Jurkat, Clone E6-1 (cell line): ENCODE measurements at regions not wholly inside any gene's neighbourhood (a gene's known extent, or its start where the extent isn't known, plus 50 kb on each side); places are given as distances from the start of the nearest gene placed in this dataset.

Experiments used
- DNase-seq: peaks from one replicate; pipeline ENCODE4 v3.0.0-alpha.2; 2011; ENCODE audit warnings: low read depth, low spot score
- H3K4me3 ChIP-seq: 2 replicates; pipeline ENCODE4 v1.5.1; 2011; ENCODE audit warnings: mild to moderate bottlenecking, low read length, control low read depth, moderate library complexity

DNA sequence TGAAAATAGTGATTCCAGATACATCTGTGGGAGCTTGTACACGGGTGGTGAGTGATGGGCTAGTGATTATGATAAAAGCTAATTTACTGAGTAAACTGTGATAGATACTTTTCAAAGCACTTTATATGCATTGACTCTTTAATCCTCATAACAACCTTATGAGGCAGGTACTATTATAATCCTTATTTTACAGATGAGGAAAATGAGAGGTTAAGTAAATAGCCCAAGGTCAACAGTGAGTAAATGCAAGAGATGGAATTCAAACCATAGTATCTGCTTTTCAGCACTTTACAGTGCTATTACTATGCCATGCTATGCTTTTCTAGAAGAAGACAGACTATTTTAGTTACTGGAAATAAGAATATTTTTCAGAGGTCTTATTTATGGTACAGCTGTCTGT is 320.9 kb upstream of the CITED2 start:
- no peak overlapping the region for H3K4me3 ChIP-seq
- DNase-seq, result no peak

DNA sequence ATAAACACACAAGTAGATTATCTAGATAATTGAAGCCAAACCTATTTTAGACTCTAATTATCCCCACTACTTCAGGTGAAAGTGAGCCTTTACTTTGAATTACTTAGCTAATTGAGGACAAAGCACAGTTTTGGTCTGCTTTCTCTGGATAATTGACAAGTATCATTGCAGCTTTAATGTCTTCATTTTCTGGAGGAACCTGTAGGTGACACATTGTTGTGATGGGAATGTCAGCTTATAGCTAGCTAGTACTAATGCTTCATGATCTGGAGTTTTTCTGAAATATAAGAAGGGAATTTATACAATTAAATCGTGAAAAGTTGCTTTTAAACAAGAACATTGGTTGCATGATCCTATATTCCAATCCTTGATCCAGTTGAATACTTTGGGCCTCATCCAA is 319.3 kb upstream of the CITED2 start:
- H3K4me3 ChIP-seq, result no peak overlapping the region
- DNase-seq, result no peak

DNA sequence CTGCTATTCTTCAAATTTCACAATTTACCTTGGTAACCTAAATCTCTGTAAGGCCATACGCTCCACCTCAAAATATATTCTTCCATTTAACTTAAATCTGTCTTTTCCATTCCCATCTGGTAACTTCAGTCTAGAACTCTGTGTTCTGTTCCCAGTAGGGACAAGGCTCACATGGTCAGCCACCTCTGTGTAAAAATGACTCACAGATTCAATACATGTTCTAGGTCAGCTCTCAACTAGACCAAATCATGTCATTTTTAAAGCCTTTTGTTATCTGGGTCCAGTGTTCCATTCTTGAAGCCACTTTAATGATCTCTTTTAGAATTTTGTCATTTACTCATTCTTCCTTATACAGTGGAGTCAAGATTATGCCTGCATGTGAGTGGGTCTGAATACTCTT is 315.6 kb upstream of the CITED2 start:
- H3K4me3 ChIP-seq, result no peak overlapping the region
- no peak for DNase-seq

DNA sequence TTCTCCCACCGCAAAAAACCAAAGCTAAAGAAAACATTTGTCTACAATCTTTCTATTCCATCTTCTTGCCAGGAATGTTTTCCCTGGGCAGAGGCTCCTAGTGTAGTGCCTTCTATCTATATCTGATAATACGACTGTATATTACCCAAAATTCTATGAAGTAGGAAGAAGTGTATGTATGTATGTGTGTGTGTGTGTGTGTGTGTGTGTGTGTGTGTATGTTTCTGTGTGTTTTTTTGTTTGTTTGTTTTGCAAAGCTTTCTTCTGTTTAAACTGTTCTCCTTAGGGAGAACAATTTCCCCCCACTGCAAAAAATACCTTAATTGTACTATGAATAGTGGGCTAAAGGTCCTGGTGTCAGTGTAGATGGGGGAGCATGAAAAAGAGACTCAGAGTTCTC is 312.6 kb upstream of the CITED2 start:
- H3K4me3 ChIP-seq, result no peak overlapping the region
- DNase-seq, result no peak

DNA sequence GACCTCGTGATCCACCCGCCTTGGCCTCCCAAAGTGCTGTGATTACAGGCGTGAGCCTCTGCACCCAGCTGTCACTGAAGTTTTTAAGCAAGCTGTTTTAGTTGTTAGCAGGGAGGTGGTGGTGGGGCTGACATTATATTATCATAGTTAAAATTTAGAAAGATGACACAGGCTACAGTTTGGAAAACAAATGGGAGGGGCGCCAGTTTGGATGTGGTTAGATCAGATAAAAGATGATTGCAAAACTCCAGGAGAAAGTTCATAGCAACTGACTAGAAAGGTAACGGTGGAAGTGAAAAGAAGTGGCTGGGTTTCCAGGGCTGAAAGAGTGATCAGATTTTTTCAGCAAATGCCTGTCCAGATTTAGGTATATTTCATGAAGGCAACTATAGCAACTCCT is 311.9 kb upstream of the CITED2 start:
- no peak overlapping the region for H3K4me3 ChIP-seq
- no peak for DNase-seq

DNA sequence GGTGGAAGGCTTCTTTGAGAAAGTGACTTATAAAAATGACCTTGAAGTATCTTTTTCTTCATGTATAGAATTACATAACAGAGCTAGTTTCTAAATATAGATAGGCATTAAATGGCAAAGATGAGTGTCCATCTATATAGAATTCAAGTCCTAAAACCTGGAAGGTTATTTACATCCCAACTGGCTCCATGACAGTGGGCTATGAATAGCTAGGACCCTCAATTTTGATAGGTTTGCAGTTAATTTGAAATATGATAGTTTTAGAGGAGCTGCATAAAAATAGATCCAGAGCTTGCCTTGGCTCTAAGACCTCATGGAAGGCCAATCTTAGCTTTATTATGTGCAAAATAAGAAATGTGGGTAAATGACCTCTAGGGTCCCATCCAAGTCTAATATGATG is 310.6 kb upstream of the CITED2 start:
- no peak for DNase-seq
- H3K4me3 ChIP-seq, result no peak overlapping the region

DNA sequence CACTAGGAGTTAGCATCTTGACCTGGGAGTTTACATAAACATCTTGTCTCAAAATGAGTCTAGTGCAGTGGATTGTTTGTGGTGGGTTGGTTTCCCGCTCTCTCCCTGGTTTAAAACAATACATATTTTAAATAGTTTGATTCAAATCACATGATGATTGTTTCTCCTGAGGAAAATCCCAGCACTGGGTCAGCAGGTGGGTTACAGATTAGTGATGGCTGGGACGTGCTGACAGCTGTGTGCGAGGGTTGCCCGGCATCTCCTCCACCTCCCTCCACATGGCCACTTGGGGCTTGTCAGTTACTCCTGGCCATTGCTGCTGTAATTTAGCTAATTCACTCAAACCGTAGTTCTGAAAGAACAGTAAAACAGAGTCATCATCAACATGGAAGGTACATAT is 306.4 kb upstream of the CITED2 start:
- no peak for DNase-seq
- H3K4me3 ChIP-seq, result no peak overlapping the region

DNA sequence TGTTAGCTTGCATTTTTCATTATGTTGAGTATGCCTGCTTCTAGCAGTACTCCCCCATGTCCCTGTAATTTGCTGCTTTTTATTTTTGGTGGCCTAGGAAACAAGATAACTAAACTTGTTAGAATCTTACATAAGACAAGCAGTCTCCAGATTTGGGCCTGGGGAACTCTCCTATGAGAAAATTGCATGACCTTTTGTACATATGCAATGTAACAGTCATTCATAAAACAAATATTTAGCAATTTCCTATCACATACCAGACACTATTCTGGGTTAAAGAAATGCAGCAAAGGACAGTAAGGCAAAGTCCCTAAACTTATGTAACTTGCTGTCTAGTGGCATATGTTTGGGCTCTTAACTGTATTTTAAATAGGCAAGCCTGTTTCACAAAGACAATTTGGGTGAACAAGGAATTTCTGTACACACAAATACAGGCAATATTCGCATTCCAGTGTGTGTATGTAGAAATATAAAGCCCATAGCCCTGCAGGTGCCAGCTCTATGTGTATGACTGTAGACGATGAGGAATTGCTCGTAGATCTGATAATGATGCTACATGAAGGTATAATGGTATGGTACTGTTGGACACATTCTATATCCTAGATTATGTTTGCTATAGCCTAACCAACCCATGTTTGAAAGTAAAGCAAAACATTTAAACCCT is 305.2 kb upstream of the CITED2 start:
- H3K4me3 ChIP-seq, result no peak overlapping the region
- DNase-seq, result no peak

DNA sequence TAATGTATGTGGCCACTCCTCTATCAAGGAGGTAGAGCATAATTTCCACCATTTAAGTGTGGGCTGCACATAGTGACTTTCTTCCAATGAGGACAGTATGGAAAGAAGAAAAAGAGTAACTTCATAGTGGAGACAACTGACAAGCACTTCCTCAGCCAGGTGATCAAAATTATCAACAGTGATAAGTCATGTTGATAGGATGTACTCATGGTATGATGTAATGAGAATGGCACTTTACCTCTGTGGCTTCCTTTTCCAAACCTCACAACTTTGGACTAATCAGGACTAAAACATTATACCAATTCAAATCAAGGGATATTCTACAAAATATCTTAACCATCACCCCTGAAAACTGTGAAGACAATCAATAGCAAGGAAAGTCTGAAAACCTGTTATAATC is 302.3 kb upstream of the CITED2 start:
- DNase-seq, result no peak
- no peak overlapping the region for H3K4me3 ChIP-seq

DNA sequence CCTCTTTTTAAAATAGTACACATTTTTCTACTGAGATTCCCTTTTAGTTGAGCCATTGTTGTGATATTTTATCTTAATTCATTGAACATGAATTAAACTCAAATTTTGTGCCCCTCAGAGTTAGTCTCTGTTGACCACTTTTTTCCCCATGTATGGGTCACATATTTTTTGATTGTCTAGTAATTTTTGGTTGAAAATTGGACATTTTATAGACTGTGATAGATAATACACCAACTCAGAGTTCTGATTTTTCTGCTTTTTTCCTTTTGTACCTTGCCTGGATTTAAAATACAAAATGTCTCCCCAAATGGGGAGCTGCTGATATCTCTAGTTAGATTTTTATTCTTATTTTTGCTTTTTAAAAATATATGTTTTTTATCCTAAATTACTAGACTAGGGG is 291.8 kb upstream of the CITED2 start:
- DNase-seq, result no peak
- no peak overlapping the region for H3K4me3 ChIP-seq

DNA sequence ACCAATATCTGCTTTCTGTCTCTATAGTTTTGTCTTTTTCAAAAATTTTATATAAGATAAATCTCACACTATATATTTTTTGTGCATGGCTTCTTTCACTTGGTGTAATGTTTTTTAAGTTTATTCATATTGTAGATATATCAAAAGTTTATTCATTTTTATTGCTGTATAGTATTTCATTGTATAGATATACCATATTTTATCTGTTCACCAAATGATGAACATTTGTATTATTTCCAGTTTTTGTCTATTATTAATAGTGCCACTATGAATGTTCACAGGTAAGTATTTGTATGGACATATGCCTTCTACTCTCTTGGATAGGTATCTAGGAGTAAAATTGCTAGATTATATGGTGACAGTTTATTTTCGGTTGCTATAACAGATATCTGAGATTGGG is 289.5 kb upstream of the CITED2 start:
- DNase-seq, result no peak
- no peak overlapping the region for H3K4me3 ChIP-seq

DNA sequence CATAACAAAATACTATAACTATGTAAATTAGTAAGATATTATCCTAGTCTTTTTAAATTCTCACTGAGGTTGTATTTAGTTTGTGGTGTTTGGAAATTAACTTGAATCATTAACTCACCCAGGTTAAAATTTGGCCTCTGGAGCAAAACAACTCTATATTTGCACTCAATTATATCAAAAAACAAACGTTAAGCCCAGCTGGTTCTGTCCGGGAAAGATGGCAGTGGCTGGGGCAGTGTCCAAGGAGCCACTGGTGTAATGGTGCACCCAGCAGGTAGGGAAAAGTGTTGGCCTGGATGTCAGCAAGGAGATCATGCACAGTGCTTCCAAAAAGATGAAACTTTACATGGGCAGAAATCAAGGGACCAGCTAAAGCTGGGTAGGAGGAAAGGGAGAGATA is 285.3 kb upstream of the CITED2 start:
- DNase-seq, result no peak
- no peak overlapping the region for H3K4me3 ChIP-seq

DNA sequence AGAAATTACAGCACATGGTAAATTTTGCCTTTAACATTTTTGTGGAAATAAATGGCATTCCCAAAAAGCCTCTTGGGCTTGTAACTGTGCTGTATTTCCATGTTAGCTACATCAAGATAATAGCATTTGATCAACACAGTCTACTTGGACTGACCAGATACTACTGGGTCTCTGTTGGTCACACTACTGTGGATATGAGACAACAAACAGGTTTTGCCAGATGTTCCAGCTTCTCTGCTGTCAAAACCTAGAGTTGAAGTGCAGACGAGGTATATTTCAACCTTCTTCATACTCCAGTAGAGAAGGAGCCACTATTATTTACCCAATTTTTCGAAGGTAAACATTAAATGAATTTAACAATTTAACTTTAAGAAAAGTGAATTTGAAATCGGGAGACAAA is 284.7 kb upstream of the CITED2 start:
- DNase-seq, result no peak
- H3K4me3 ChIP-seq, result no peak overlapping the region

DNA sequence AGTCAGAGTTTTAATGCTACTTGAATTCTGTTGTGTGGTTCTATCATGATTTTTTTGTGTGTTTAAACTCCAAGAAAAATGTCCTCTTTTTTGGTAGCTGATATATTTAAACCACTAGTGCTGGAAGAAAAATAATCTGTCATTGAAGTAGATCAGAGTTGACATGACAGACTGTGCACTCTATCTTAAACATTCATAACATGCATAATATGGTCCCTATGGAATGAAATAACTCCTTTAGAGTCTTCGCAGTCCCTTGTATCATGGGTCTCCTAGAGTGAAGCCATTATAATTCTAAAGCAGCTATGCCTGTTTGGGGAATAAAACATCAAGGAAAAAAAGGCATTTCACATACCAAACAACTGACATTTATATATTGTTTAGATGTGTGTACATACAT is 282.7 kb upstream of the CITED2 start:
- no peak overlapping the region for H3K4me3 ChIP-seq

DNA sequence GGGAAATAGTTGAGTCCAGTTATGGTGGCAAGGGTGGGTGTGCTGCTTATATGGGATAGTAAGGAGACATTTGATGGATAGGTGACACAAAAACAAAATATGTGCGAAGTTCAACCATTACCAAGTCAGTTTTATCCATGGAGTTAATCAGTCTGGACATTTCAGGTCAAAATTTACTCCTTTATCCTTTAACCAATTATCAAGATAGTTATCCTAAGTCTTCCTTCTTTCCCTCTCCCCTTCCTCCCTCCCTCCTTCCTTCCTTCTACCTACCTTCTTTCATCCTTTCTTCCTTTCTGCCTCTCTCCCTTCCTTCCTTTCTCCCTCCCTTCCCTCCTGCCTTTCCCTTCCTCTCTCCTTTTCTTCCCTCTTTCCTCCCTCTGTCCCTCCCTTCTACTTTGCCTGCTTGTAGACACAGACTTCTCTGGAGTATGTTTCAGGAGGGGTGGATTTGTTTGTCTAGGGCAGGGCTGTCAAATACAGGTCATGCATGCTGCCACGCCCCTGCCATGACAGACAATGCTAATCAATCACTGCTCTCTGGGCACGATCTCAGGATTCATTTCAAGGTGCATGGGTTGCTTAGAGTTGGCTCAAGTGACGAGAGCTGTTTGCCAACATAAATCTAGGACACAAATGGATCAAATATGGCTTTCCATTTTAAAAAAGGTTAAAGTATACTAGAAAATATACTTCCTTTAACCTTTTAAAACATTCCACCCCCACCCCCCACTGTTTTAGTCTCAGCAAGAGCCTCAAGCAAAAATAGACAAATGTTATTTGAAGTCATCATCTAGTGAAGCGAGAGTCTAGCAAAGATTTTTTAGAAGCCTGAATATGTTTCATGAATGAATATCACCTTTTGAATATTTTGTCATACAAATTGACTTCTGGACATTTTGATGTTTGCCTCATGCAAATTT is 281.6 kb upstream of the CITED2 start:
- H3K4me3 ChIP-seq, result no peak overlapping the region
- no peak for DNase-seq

More for the DNA sequence above, 282.7 kb upstream of the CITED2 start:
- DNase-seq, result no peak

DNA sequence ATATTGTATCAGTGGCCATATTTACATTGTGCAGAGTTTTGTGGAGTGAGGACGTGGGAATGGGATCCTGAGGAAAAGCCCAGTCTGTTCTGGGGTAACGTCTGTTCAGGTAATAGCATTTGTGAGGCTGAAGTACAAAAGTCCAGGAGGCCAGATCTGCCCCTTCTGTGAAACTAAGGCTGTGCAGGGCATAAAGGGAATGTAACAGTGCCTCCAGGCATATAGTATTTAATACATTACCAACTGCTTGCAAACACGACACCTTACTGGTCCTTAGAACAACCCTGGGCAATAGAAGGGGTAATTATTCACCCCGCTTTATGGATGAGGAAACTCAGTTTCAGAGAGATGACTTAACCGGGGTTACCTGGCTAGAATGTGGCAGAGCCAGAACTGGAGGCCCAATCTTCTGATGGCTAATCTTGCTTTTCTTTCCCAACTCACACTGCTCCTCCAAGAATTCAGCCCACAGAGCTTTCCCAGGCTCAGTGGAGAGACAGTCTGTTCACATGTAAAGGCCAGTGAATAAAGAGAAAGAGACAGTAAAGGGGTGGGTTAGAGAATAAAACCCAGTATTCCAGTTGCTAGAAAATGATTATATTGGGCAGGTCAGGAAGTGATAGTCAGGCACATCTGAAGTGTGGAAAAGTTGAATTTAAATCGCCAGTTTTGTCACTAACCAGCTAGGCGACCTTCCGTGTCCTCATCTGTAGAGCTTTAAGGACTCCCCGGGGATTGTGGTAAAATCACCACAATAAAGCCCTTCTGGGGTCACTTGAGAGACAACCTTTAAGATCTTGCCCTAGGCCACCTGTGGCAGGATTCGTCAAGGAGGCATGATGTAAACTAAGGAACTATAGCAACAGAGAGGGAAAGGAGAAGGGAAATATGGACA is 280.7 kb upstream of the CITED2 start:
- DNase-seq, result no peak
- H3K4me3 ChIP-seq, result no peak overlapping the region

DNA sequence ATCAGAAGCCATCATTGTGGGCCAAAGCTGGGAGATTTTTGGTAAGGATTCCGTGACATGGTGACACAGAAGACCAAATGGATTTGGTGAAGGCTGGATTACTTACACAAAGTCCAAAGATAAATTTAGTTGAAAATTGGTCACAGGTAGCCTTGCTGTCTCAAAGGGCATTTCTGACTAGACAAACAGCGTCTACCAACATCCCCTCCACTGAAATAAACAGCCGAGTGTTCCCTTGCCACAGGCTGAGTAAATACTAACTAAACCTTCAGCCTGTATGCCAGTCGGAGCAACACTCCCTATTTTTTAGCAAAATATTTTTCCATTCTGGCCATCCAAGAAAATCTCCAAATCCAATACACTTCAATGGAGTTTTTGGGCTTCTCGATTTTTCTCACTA is 279.9 kb upstream of the CITED2 start:
- no peak for DNase-seq
- H3K4me3 ChIP-seq, result no peak overlapping the region

DNA sequence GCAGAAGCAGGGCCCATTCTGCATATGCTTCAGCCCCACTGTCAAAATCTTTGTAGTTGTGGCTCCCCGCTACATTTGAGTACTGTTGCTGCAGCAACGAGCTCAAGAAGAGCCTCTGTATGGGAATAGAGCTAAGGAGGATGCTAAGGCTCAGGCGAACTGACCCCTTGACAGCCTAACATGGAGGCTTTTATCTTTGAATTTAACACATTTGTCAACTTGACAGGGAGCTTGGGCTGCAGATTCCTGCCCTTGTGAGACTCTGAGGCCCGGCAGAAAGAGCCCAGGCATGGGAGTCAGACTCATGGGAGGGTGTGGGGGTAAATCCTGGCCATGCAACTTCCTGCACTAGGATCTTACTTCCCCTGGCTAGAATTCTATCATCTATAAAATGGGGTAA is 278.7 kb upstream of the CITED2 start:
- no peak overlapping the region for H3K4me3 ChIP-seq
- DNase-seq, result no peak

DNA sequence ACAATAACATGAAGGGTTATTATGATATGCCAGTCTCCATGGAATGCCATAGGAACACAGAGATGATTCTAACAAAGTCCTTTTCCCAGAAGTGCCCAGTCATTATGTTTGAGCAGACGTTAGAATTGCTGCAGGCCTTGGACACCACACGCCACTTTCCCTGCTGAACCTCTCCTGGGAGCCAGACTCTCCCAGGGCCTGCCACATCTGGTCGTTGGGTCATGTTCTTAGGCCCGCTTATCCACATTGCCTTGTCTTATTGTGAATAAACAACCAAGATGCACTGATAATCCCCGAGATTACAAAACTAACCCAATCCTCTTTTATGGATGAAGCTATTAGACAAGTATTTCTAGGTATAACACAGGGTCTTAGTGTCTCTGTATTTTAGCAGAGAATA is 276.5 kb upstream of the CITED2 start:
- DNase-seq, result no peak
- no peak overlapping the region for H3K4me3 ChIP-seq

DNA sequence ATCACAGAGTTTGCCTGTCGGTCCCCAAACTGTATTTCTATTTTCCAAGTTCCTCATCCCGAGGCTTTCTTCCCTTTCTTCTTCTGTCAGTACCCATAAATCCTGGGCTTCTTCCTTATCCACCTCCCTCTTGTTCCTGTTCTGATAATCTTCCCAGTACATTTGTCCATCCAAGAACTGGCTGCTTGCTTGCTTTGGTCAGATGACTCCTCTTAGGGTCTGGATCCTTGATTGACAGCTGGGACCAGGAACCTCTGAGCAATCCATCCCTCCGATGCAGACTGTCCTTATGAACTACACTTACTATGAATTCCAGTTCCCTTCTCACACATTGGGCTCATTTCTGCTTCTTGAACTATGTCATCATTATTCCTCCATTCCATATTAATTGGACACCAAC is 275.3 kb upstream of the CITED2 start:
- no peak for DNase-seq
- no peak overlapping the region for H3K4me3 ChIP-seq
